HepG2 (cell line): ENCODE measurements at regions not wholly inside any gene's neighbourhood (a gene's known extent, or its start where the extent isn't known, plus 50 kb on each side); places are given as distances from the start of the nearest gene placed in this dataset.

Experiments
- ATAC-seq: fragments of 200-7000 bp; cut with Tn5 transposase; 3 replicates; pipeline ENCODE4 v1.9.1; 2020; ENCODE audit warnings: mild to moderate bottlenecking, moderate library complexity
- BruUV-seq: library from RNA; stranded (reverse); fragments of 400-500 nt; replicated peaks from 2 replicates; lab custom pipeline; 2021; lab: Mats Ljungman, UMichigan
- CTCF ChIA-PET: fragments of 300-600 bp; formaldehyde crosslinking; extraction: SDS; loops from one replicate; lab custom pipeline; 2021; ENCODE audit warnings: low total read pairs, inconsistent platforms, low intra/inter-chr PET ratio; lab: Yijun Ruan, JAX
- POLR2A ChIA-PET: fragments of 350-600 bp; sonication (Branson Sonifier 250); formaldehyde crosslinking; loops from one replicate; lab custom pipeline; 2020; ENCODE audit warnings: antibody characterized with exemption, inconsistent platforms; lab: Yijun Ruan, JAX
- DNase-seq: peaks from one replicate; pipeline ENCODE4 v3.0.0-alpha.2; 2015; ENCODE audit warnings: low spot score
- FAIRE-seq: peaks from 3 replicates; lab custom pipeline; 2011; peaks lifted over from hg19 to GRCh38; lab: Jason Lieb, UNC
- H2AFZ ChIP-seq: one replicate; pipeline ENCODE4 v1.6.1; 2011; ENCODE audit warnings: low read length, inconsistent platforms
- H3K27ac ChIP-seq: fragments of 300-600 bp; 3 replicates; pipeline ENCODE4 v1.8.0; 2011; ENCODE audit warnings: mixed run types, mild to moderate bottlenecking, mixed read lengths, low read length, inconsistent platforms; ENCODE audit not compliant: insufficient read depth; ENCODE audit errors: extremely low read length
- H3K27me3 ChIP-seq, 2 experiments: fragments of 200-600 bp in 1 of 2; 2 replicates in 1 of 2; 3 replicates in 1 of 2; pipeline versions ENCODE4 v1.6.0 to v1.8.0; 2011; ENCODE audit warnings: low read length in 2 of 2, mild to moderate bottlenecking in 2 of 2, moderate library complexity in 2 of 2, inconsistent platforms in 1 of 2; ENCODE audit not compliant: insufficient read depth in 2 of 2, control insufficient read depth in 1 of 2
- H3K36me3 ChIP-seq, 2 experiments: fragments of 200-600 bp in 1 of 2; replicated peaks in 1 of 2; 2 replicates in 1 of 2; 3 replicates in 1 of 2; pipeline versions ENCODE4 v1.5.1 to v1.8.0; 2011; ENCODE audit warnings: low read length in 2 of 2, inconsistent platforms in 1 of 2; ENCODE audit not compliant: insufficient read depth in 2 of 2, control insufficient read depth in 1 of 2
- H3K4me1 ChIP-seq: 2 replicates; pipeline ENCODE4 v1.5.1; 2012; ENCODE audit warnings: low read length, inconsistent platforms; ENCODE audit not compliant: insufficient read depth
- H3K4me2 ChIP-seq: 2 replicates; pipeline ENCODE4 v1.6.0; 2011; ENCODE audit warnings: low read depth, low read length, inconsistent platforms
- H3K4me3 ChIP-seq, 3 experiments: fragments of 200-600 bp in 1 of 3; sonication (generic), shearing (Covaris generic) in 1 of 3; replicated peaks in 1 of 3; 2 replicates each; pipeline ENCODE4 v1.5.1; 2011 to 2016; ENCODE audit warnings: low read length in 3 of 3, inconsistent platforms in 2 of 3, low read depth in 2 of 3, mild to moderate bottlenecking in 2 of 3, control low read depth in 1 of 3, mixed read lengths in 1 of 3; ENCODE audit not compliant: insufficient read depth in 1 of 3
- H3K79me2 ChIP-seq: one replicate; pipeline ENCODE4 v1.6.1; 2011; ENCODE audit warnings: low read length, inconsistent platforms; ENCODE audit not compliant: insufficient read depth
- H3K9ac ChIP-seq: 2 replicates; pipeline ENCODE4 v1.6.0; 2011; ENCODE audit warnings: mild to moderate bottlenecking, low read depth, low read length, inconsistent platforms; ENCODE audit not compliant: insufficient read depth
- H3K9me3 ChIP-seq: 2 replicates; pipeline ENCODE4 v1.5.1; 2012; ENCODE audit warnings: mild to moderate bottlenecking, low read length
- H4K20me1 ChIP-seq: 2 replicates; pipeline ENCODE4 v1.6.0; 2011; ENCODE audit warnings: inconsistent platforms, mild to moderate bottlenecking, low read length, moderate library complexity; ENCODE audit not compliant: insufficient read depth
- CCDC6 ChIP-seq: sonication (generic); formaldehyde crosslinking; IDR thresholded peaks from 2 replicates; pipeline ENCODE4 v1.8.1; 2022; ENCODE audit warnings: mild to moderate bottlenecking, missing genetic modification reagents, moderate library complexity
- CENPX ChIP-seq: sonication (generic); formaldehyde crosslinking; IDR thresholded peaks from 2 replicates; pipeline ENCODE4 v1.9.0; 2021; ENCODE audit warnings: mild to moderate bottlenecking, missing genetic modification reagents, moderate library complexity
- HES4 ChIP-seq: sonication (generic); formaldehyde crosslinking; IDR thresholded peaks from 2 replicates; pipeline ENCODE4 v1.9.0; 2021; ENCODE audit warnings: mild to moderate bottlenecking, missing genetic modification reagents, borderline replicate concordance
- HNRNPL ChIP-seq: fragments of 200-400 bp; formaldehyde crosslinking; IDR thresholded peaks from 2 replicates; pipeline ENCODE4 v1.6.1; 2017; ENCODE audit warnings: mild to moderate bottlenecking, low read depth, low read length
- KDM1A ChIP-seq: IDR thresholded peaks from 2 replicates; pipeline ENCODE4 v1.6.1; 2016; ENCODE audit warnings: missing compliant biosample characterization
- NFIB ChIP-seq: sonication (generic); formaldehyde crosslinking; IDR thresholded peaks from 2 replicates; pipeline ENCODE4 v1.9.0; 2021; ENCODE audit warnings: missing genetic modification reagents, mild to moderate bottlenecking, borderline replicate concordance
- RBFOX2 ChIP-seq: fragments of 200-400 bp; formaldehyde crosslinking; IDR thresholded peaks from 2 replicates; pipeline ENCODE4 v1.6.1; 2017; ENCODE audit warnings: low read depth, mild to moderate bottlenecking, low read length
- ZFP36L2 ChIP-seq: sonication (generic); formaldehyde crosslinking; IDR thresholded peaks from 2 replicates; pipeline ENCODE4 v1.4.0; 2020; ENCODE audit warnings: missing genetic modification reagents
- ZNF703 ChIP-seq: sonication (generic); formaldehyde crosslinking; IDR thresholded peaks from 2 replicates; pipeline ENCODE4 v1.5.1; 2020; ENCODE audit warnings: missing genetic modification reagents, mild to moderate bottlenecking, moderate library complexity, borderline replicate concordance
- ZNF749 ChIP-seq: sonication (generic); formaldehyde crosslinking; IDR thresholded peaks from 2 replicates; pipeline ENCODE4 v1.8.0; 2022; ENCODE audit warnings: mild to moderate bottlenecking, missing genetic modification reagents, moderate library complexity, borderline replicate concordance
- WGBS: methylation state at CpG from one replicate; pipeline ENCODE4 v1.1.6; 2017; ENCODE audit warnings: low lambda C conversion rate; 5-methylcytosine and 5-hydroxymethylcytosine counted together
- in situ Hi-C: cut with HindIII; loops from 2 replicates; pipeline ENCODE4 v1.10.0; 2017; ENCODE audit warnings: low pct_unique_long_range_greater_than_20kb; ENCODE audit not compliant: extremely low pct_ligation_motif_present
- intact Hi-C: fragments of 100-400 bp; cut with micrococcal nuclease; formaldehyde crosslinking; loops from one replicate; pipeline ENCODE4 v1.10.0; 2022; ENCODE audit not compliant: unreplicated experiment
- TF ChIP-seq, protein P1 (sequence below): sonication (generic); formaldehyde crosslinking; IDR thresholded peaks from 2 replicates; pipeline ENCODE4 v1.5.0; 2020; ENCODE audit warnings: mild to moderate bottlenecking, missing genetic modification reagents, borderline replicate concordance
- TF ChIP-seq, protein P2 (sequence below): IDR thresholded peaks from 2 replicates; pipeline ENCODE4 v1.4.0; 2020; ENCODE audit warnings: mild to moderate bottlenecking, missing genetic modification reagents

DNA sequence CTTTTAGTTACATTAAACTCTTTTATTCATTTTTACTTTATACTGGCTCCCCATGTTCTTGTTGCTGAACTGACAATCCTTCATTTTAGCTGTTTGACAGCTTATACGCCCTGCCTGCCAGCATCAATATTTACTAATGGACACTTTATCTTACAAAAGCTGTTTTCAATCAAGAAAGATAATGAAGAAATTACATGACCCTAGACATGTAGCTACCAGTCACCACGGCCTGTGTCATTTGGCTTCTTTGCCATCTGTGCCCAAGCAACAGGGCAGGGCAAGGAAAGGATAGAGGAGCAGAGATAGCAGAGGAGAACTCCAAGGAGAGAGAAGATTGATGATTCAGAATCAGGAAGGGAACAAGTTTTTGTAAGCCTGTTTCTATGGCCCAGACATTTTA lies 647.3 kb downstream of the BRINP1 start (continued):
- TF ChIP-seq, protein P1, sequence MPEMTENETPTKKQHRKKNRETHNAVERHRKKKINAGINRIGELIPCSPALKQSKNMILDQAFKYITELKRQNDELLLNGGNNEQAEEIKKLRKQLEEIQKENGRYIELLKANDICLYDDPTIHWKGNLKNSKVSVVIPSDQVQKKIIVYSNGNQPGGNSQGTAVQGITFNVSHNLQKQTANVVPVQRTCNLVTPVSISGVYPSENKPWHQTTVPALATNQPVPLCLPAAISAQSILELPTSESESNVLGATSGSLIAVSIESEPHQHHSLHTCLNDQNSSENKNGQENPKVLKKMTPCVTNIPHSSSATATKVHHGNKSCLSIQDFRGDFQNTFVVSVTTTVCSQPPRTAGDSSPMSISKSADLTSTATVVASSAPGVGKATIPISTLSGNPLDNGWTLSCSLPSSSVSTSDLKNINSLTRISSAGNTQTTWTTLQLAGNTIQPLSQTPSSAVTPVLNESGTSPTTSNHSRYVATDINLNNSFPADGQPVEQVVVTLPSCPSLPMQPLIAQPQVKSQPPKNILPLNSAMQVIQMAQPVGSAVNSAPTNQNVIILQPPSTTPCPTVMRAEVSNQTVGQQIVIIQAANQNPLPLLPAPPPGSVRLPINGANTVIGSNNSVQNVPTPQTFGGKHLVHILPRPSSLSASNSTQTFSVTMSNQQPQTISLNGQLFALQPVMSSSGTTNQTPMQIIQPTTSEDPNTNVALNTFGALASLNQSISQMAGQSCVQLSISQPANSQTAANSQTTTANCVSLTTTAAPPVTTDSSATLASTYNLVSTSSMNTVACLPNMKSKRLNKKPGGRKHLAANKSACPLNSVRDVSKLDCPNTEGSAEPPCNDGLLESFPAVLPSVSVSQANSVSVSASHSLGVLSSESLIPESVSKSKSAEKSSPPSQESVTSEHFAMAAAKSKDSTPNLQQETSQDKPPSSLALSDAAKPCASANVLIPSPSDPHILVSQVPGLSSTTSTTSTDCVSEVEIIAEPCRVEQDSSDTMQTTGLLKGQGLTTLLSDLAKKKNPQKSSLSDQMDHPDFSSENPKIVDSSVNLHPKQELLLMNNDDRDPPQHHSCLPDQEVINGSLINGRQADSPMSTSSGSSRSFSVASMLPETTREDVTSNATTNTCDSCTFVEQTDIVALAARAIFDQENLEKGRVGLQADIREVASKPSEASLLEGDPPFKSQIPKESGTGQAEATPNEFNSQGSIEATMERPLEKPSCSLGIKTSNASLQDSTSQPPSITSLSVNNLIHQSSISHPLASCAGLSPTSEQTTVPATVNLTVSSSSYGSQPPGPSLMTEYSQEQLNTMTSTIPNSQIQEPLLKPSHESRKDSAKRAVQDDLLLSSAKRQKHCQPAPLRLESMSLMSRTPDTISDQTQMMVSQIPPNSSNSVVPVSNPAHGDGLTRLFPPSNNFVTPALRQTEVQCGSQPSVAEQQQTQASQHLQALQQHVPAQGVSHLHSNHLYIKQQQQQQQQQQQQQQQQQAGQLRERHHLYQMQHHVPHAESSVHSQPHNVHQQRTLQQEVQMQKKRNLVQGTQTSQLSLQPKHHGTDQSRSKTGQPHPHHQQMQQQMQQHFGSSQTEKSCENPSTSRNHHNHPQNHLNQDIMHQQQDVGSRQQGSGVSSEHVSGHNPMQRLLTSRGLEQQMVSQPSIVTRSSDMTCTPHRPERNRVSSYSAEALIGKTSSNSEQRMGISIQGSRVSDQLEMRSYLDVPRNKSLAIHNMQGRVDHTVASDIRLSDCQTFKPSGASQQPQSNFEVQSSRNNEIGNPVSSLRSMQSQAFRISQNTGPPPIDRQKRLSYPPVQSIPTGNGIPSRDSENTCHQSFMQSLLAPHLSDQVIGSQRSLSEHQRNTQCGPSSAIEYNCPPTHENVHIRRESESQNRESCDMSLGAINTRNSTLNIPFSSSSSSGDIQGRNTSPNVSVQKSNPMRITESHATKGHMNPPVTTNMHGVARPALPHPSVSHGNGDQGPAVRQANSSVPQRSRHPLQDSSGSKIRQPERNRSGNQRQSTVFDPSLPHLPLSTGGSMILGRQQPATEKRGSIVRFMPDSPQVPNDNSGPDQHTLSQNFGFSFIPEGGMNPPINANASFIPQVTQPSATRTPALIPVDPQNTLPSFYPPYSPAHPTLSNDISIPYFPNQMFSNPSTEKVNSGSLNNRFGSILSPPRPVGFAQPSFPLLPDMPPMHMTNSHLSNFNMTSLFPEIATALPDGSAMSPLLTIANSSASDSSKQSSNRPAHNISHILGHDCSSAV: no peak
- TF ChIP-seq ZNF703 (CRISPR knock-in tag) (no peak), CCDC6 (CRISPR knock-in tag) (no peak), NFIB (no peak), ZFP36L2 (CRISPR knock-in tag) (no peak), KDM1A (CRISPR knock-in tag) (no peak)
- TF ChIP-seq, all 625 proteins: peak for 0

DNA sequence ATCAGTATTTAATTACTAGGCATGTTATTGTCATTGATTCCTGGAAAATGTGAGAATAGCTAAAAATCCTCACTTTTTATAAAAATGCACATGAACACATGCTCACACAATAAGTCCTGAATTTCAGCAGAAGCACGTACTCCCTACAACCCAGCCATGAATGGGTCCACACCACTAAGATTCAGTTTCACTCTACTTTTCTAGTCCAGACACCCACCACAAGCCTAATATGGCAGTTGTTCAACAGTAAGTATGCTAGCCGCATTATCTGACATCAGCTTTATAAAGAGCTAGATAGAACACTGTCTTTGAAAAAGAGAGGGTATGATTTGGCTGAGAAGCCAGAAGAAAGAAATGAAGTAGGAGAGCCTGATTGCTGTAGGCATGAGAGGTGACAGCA lies 639.3 kb downstream of the BRINP1 start:
- H3K27ac ChIP-seq: no peak overlapping the region
- H3K79me2 ChIP-seq: no peaks in the 10 kb centered on the region
- no peaks in the 10 kb centered on the region for H3K4me1 ChIP-seq
- no peak overlapping the region for H3K4me2 ChIP-seq
- intact Hi-C loops (no loop called here), in situ Hi-C loops (no loop called here)
- no peaks in the 10 kb centered on the region for H3K27me3 ChIP-seq
- 41% methylated on average over 2 of the region's 2 CpGs for WGBS
- H3K36me3 ChIP-seq: no peaks in the 10 kb centered on the region
- no peak for ATAC-seq
- peaks cover 97% of the 10 kb centered on the region for H3K9me3 ChIP-seq
- no TSS peak for BruUV-seq
- TF ChIP-seq, protein P2, sequence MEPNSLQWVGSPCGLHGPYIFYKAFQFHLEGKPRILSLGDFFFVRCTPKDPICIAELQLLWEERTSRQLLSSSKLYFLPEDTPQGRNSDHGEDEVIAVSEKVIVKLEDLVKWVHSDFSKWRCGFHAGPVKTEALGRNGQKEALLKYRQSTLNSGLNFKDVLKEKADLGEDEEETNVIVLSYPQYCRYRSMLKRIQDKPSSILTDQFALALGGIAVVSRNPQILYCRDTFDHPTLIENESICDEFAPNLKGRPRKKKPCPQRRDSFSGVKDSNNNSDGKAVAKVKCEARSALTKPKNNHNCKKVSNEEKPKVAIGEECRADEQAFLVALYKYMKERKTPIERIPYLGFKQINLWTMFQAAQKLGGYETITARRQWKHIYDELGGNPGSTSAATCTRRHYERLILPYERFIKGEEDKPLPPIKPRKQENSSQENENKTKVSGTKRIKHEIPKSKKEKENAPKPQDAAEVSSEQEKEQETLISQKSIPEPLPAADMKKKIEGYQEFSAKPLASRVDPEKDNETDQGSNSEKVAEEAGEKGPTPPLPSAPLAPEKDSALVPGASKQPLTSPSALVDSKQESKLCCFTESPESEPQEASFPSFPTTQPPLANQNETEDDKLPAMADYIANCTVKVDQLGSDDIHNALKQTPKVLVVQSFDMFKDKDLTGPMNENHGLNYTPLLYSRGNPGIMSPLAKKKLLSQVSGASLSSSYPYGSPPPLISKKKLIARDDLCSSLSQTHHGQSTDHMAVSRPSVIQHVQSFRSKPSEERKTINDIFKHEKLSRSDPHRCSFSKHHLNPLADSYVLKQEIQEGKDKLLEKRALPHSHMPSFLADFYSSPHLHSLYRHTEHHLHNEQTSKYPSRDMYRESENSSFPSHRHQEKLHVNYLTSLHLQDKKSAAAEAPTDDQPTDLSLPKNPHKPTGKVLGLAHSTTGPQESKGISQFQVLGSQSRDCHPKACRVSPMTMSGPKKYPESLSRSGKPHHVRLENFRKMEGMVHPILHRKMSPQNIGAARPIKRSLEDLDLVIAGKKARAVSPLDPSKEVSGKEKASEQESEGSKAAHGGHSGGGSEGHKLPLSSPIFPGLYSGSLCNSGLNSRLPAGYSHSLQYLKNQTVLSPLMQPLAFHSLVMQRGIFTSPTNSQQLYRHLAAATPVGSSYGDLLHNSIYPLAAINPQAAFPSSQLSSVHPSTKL (CRISPR knock-in tag): no peak
- no peak for TF ChIP-seq CENPX (CRISPR knock-in tag)
- no peak for TF ChIP-seq ZNF749 (CRISPR knock-in tag)
- TF ChIP-seq HNRNPL: no peak
- no peak for TF ChIP-seq RBFOX2
- TF ChIP-seq HES4: no peak
- H2AFZ ChIP-seq: no peak overlapping the region
- H4K20me1 ChIP-seq: no peaks in the 10 kb centered on the region
- FAIRE-seq: no peak
- ChIA-PET CTCF (no interaction called here), POLR2A (no interaction called here)
- DNase-seq: no peak
- no peak overlapping the region for H3K9ac ChIP-seq
- H3K4me3 ChIP-seq: no peak overlapping the region
